ENCODE measurements at regions not wholly inside any gene's neighbourhood (a gene's known extent, or its start where the extent isn't known, plus 50 kb on each side); places are given as distances from the start of the nearest gene placed in this dataset.

GRCh38 chr1:81672766-81673165 lies 128.0 kb upstream of the ADGRL2 start:
- no peak for TF ChIP-seq CTCF (IDR thresholded peaks at IDR 0.05)
- no peak for TF ChIP-seq POLR2A (IDR thresholded peaks at IDR 0.05)
